SH-SY5Y (cell line): ENCODE measurements at regions not wholly inside any gene's neighbourhood (a gene's known extent, or its start where the extent isn't known, plus 50 kb on each side); places are given as distances from the start of the nearest gene placed in this dataset.

Experiments
- GATA2 ChIP-seq: IDR thresholded peaks from 2 replicates; pipeline ENCODE4 v1.6.1; 2011; ENCODE audit warnings: mild to moderate bottlenecking, low read depth, low read length
- GATA3 ChIP-seq: IDR thresholded peaks from 2 replicates; pipeline ENCODE4 v1.6.1; 2011; ENCODE audit warnings: low read depth, mild to moderate bottlenecking, low read length, moderate library complexity

- TF ChIP-seq GATA2 (no peak), GATA3 (no peak)
These were observed 60.5 kb upstream of the SPATA12 start for GRCh38 chr3:57000012-57000411.
